Fibroblast of mammary gland (primary cell): ENCODE measurements at regions not wholly inside any gene's neighbourhood (a gene's known extent, or its start where the extent isn't known, plus 50 kb on each side); places are given as distances from the start of the nearest gene placed in this dataset.

ENCODE experiments used
- DNase-seq: peaks from one replicate; pipeline ENCODE4 v3.0.0-alpha.2; 2010; ENCODE audit warnings: low read depth
- H3K4me3 ChIP-seq: 2 replicates; pipeline ENCODE4 v1.5.1; 2011; ENCODE audit warnings: low read depth, mild to moderate bottlenecking, low read length, moderate library complexity; ENCODE audit not compliant: control insufficient read depth
- CTCF ChIP-seq: conservative IDR thresholded peaks from 2 replicates; pipeline ENCODE4 v1.5.1; 2011; ENCODE audit warnings: low read depth, low read length, inconsistent platforms; ENCODE audit not compliant: control insufficient read depth, insufficient read depth

GRCh38 chr9:73083519-73083918 lies 68.1 kb upstream of the ANXA1 start:
- no peak for DNase-seq
- H3K4me3 ChIP-seq = no peak overlapping the region
- TF ChIP-seq CTCF = no peak

- H3K4me3 ChIP-seq = no peak overlapping the region
- peak; percentile 96 for TF ChIP-seq CTCF
- peak; percentile 67 for DNase-seq
Observed at GRCh38 chr9:73081979-73082657, 69.5 kb upstream of the ANXA1 start.

- no peak overlapping the region for H3K4me3 ChIP-seq
- no peak for TF ChIP-seq CTCF
- DNase-seq = no peak
Observed at GRCh38 chr9:73080110-73080694, 71.5 kb upstream of the ANXA1 start.

- DNase-seq = no peak
- TF ChIP-seq CTCF = no peak
- no peak overlapping the region for H3K4me3 ChIP-seq
Observed at GRCh38 chr9:73079326-73079725, 72.3 kb upstream of the ANXA1 start.

- TF ChIP-seq CTCF = no peak
Observed at GRCh38 chr9:73077625-73078030, 74.0 kb upstream of the ANXA1 start.

GRCh38 chr9:73076970-73077369 lies 74.7 kb upstream of the ANXA1 start:
- H3K4me3 ChIP-seq = no peak overlapping the region
- no peak for DNase-seq
- no peak for TF ChIP-seq CTCF

More at GRCh38 chr9:73077625-73078030, 74.0 kb upstream of the ANXA1 start:
- DNase-seq = no peak
- H3K4me3 ChIP-seq = no peak overlapping the region

- no peak overlapping the region for H3K4me3 ChIP-seq
- DNase-seq = no peak
- no peak for TF ChIP-seq CTCF
Observed at GRCh38 chr9:73074176-73074708, 77.4 kb upstream of the ANXA1 start.
